Inferior parietal cortex (tissue), 1 donor: ENCODE measurements at regions not wholly inside any gene's neighbourhood (a gene's known extent, or its start where the extent isn't known, plus 50 kb on each side); places are given as distances from the start of the nearest gene placed in this dataset.
A peak's percentile ranks its signal among the peaks of the same experiment; 100 is the strongest.

Source experiments
- DNase-seq: peaks from one replicate; pipeline ENCODE4 v3.0.0-alpha.2; 2016; ENCODE audit errors: extremely low spot score

DNA sequence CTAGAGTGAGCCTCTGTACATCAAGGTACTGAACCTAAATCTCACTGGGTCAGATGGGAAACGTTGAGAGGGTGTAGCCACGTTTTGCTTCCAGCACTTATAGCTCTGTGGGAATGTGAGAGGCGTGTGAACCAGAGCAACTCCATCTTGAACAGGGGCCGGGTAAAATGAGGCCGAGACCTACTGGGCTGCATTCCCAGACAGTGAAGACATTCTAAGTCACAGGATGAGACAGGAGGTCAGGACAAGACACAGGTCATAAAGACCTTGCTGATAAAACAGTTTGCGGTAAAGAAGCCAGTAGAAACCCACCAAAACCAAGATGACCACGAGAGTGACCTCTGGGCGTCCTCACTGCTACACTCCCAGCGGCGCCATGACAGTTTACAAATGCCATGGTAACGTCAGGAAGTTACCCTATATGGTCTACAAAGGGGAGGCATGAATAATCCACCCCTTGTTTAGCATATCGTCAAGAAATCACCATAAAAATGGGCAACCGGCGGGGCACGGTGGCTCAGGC lies 63.4 kb upstream of the NCOR2 start:
- no peak for DNase-seq

- no peak for DNase-seq
Observed at GRCh38 chr12:124629789-124630480, 62.5 kb upstream of the NCOR2 start.

DNA sequence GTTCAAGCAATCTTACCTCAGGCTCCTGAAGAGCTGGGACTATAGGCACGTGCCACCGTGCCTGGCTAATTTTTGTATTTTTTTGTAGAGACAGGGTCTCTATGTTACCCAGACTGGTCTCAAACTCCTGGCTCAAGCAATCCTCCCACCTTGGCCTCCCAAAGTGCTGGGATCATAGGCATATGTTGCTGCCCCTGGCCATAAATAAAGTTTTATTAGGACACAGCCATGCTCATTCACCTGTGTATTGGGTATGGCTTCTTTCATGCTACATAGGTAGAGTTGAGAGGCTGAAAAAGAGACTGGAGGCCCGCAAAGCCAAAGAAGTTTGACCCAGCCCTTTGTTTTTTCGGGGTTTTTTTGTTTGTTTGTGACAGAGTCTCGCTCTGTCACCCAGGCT lies 61.7 kb upstream of the NCOR2 start:
- no peak for DNase-seq

DNA sequence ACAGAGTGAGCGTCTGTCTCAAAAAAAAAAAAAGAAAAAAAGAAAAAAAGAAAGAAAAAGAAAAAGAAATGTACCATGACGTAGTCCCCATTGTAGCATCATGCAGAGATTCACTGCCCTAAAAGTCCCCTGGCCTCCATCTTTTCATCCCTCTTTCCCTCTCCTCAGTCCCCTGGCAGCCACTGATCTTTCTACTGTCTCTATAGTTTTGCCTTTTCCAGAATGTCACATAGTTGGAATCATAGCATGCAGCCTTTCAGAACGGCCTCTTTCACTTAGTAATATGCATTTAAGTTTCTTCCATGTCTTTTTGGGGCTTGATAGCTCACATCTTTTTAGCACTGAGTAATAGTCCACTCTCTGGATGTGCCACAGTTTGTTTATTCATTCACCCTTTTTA lies 60.5 kb upstream of the NCOR2 start:
- DNase-seq: no peak

DNA sequence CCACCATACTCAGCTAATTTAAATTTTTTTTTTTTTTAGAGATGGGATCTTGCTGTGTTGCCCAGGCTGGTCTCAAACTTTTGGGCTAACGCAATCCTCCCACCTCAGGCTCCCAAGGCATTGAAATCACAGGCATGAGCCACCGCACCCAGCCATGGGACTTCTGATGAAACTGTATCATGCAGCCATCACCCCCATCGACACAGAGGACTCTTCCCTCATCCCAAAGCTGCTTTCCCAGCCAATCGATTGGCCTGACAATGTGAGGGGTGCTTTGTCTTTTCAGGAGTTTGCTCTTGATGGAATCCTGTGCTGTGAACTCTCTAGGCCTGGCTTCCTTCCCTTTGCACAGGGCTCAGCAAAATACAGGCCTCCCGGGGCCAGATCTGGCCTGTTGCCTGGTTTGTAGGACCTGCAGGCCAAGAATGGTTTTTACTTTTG lies 59.6 kb upstream of the NCOR2 start:
- DNase-seq: no peak

DNA sequence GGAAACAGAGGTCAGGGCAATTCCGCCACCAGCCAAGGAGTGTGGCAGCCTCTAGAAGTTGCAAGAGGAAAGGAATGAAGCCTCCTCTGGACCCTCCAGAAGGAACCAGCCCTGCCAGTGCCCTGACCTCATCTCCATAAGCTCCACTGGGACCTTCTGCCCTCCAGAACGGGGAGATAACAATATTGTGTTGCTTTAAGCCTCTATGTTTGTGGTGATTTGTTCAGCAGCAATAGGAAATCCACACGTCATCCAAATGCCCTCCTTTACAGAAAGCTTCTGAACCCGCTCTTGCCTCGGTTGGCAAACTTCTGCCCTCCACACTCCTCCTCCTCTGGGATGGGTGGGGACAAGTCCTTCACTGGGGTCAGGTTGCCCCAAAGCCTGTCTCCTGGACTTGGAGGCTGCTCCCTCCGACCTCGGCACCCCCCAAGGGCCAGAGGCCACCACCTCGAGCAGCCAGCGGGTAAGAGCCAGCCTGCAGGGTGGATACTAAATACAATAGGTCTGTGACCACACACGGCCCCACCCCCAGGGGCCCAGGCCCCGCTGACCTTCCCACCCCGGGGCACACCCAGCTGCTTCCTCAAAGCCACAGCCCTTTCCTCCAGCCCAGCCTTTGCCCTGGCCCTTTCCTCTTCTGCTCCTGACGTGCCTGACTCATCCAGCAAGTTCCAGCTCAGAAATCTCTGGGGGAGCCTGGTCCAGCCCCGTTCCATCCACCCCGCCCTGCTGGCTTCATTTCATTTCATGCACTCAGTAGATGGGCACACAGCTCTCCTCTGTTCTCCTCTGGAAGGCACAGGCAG lies 58.7 kb upstream of the NCOR2 start:
- no peak for DNase-seq

- DNase-seq: no peak
Observed at GRCh38 chr12:124624823-124625222, 57.4 kb upstream of the NCOR2 start.

DNA sequence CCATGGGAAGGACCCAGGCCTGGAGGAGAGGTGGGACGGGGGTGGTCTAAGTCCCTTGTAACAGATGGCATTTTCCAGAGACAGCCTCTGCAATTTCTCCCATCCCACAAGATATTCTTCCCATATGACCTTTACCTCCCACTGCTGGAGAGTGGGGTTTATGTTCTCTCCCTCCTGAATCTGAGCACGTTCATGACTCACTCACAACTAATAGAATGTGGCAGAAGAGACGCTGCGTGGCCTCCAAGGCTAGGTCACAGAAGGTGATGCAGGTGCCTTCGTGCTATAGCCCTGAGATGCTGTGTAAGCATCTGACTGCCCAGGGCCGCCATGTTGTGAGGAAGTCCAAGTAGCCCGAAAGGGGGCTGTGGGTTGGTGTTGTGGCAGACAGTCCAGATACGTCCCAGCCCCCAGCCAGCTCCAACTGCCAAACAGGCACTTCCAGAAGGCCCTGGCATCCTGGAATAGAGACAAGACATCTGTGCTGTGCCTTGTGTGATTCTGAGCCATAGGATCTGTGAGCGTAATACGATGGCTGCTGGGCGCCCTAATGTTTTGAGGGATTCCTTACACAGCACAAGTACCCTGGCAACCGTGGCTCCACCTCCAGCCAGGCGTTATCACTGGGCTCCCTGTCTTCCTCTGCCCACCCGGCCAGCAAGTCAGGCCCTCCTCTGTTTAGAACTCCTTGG lies 56.1 kb upstream of the NCOR2 start:
- DNase-seq: no peak

GRCh38 chr12:124622764-124623163 lies 55.4 kb upstream of the NCOR2 start:
- no peak for DNase-seq

DNA sequence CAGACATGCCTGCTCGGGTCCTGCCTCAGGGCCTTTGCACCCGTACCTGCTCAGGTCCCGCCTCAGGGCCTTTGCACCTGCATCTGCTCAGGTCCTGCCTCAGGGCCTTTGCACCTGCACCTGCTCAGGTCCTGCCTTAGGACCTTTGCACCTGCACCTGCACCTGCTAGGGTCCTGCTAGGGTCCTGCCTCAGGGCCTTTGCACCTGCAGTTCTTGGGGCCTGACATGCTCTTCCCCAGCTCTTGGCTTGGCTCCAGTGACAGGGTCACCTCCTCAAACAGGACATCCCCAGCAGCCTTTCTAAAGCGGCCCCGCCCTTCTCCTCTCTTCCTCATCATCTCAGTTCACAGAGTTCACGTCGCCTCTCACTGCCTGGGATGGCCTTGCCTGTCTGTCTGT lies 54.9 kb upstream of the NCOR2 start:
- DNase-seq: no peak

DNA sequence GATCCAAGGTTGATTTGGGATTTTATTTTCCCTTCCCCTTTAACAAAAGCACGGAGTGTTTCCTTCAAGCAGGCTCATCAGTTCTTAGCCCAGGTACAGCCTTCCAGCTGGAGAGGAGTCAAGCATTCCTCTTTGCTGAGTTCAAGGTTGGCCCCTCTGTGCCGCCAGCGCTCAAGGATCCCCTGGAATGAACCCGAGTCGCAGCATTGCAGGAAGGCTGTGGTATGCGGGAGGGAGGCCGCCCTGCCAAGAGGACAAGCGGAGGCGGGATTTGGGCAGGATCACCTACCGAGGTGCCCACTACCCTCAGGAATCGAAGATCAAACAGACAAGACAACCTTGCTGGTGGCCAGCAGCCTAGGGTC lies 53.9 kb upstream of the NCOR2 start:
- DNase-seq: no peak

- no peak for DNase-seq
Observed at GRCh38 chr12:124620606-124621295, 53.3 kb upstream of the NCOR2 start.

DNA sequence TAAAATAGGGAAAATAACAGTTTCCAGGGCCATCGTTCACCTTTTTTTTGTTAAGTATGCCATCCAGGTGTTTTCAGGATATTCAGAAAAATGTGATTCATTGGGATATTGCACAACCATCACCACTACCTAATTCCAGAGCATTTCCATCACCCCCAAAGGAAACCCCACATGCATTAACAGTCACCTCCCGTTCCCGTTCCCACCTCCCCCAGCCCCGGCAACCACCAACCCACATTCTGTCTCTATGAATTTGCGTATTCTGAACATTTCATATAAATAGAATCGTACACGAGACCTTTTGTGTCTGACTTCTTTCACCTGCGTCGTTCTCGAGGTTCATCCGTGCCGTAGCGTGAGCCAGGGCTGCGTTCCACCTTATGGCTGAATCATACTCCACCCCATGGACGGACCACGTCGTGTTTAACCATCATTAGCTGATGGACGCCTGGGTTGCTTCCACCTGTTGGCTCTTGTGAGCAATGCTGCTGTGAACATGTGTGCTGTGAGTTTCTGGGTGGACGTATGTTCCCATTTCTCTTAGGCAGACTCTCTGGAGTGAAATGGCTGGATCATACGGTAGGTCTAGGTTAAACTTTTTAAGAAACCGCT lies 51.0 kb upstream of the NCOR2 start:
- DNase-seq: no peak

DNA sequence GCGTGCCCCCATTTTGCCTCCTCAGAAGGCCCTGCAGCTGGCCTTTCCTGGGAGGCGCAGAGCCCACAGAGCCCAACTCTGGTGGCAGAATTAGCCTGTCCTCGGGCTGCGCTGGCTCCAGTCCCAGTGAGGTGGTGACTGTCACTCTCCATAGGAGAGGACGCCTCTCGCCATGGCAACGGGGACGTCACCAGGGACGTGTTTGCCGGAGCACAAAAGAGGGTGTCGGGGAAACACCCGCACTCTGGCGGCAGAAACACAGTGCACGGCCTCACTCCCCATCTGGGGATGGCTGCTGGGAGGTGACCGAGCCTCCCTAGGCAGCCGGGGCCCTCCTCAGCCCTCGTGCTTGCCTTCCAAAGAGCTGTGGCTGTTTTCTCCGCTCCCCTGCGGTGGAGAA lies 50.2 kb upstream of the NCOR2 start:
- DNase-seq: peak; percentile 49
